ENCODE measurements at regions not wholly inside any gene's neighbourhood (a gene's known extent, or its start where the extent isn't known, plus 50 kb on each side); places are given as distances from the start of the nearest gene placed in this dataset.

DNA sequence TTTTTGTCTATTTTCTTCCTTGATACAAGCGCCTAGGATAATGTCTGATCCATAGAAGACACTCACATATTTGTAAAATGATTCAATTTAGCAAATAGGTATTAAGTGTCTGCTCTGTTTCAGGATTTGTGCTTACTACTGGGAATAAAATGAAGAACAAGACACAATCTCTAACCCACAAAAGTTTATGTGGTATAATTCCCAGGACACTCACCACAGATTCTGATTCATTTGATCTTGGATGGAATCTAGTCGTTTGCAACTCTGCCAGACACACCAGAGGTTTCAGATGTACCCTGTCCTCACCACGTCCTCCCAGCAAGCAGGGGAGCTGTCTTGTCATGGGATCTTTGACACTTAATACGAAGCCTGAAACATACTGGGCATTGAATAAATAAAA, 208.3 kb downstream of the LRIG3 start:
- TF ChIP-seq, protein P1, sequence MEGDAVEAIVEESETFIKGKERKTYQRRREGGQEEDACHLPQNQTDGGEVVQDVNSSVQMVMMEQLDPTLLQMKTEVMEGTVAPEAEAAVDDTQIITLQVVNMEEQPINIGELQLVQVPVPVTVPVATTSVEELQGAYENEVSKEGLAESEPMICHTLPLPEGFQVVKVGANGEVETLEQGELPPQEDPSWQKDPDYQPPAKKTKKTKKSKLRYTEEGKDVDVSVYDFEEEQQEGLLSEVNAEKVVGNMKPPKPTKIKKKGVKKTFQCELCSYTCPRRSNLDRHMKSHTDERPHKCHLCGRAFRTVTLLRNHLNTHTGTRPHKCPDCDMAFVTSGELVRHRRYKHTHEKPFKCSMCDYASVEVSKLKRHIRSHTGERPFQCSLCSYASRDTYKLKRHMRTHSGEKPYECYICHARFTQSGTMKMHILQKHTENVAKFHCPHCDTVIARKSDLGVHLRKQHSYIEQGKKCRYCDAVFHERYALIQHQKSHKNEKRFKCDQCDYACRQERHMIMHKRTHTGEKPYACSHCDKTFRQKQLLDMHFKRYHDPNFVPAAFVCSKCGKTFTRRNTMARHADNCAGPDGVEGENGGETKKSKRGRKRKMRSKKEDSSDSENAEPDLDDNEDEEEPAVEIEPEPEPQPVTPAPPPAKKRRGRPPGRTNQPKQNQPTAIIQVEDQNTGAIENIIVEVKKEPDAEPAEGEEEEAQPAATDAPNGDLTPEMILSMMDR (IDR thresholded peaks at IDR 0.05) = no peak
- Mint-ChIP-seq H3K4me1 (ENCODE audit: unreplicated experiment) (peaks cover 26% of the 10 kb centered on the region), H3K36me3 (ENCODE audit: unreplicated experiment) (peaks cover 13% of the 10 kb centered on the region), H3K27me3 (ENCODE audit: unreplicated experiment) (no peaks in the 10 kb centered on the region), H3K27ac (ENCODE audit: unreplicated experiment) (peak overlapping the region; percentile 83), H3K9me3 (ENCODE audit: unreplicated experiment) (peaks cover 28% of the 10 kb centered on the region), H3K4me3 (ENCODE audit: unreplicated experiment) (no peak overlapping the region)
- no peak for DNase-seq (ENCODE audit: extremely low spot score, unreplicated experiment)

DNA sequence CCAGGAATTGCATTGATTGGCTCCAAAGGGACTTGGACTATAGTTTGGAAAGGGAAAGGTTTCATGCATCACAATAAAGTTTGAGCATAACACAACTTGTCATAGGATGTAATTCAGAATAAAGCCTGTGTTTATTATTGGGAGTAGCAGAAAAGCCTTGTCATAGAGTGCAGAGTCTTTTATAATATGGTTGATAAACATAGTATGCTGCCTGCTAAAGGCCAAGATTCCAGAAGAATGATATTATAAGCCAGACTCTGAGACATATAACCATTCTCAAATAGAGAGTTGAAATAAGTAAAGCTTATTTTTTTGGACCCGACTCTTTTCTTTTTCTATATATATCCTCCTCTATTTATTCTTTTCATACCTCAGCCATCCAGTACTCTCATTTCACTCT, 207.3 kb downstream of the LRIG3 start:
- no peak overlapping the region for H3K4me3 Mint-ChIP-seq (ENCODE audit: unreplicated experiment)
- TF ChIP-seq, protein P1 (IDR thresholded peaks at IDR 0.05) = no peak
- H3K27me3 Mint-ChIP-seq (ENCODE audit: unreplicated experiment) = no peaks in the 10 kb centered on the region
- no peak for DNase-seq (ENCODE audit: extremely low spot score, unreplicated experiment)
- H3K4me1 Mint-ChIP-seq (ENCODE audit: unreplicated experiment) = peaks cover 26% of the 10 kb centered on the region
- peaks cover 19% of the 10 kb centered on the region for H3K9me3 Mint-ChIP-seq (ENCODE audit: unreplicated experiment)
- peak overlapping the region; percentile 83 for H3K27ac Mint-ChIP-seq (ENCODE audit: unreplicated experiment)
- H3K36me3 Mint-ChIP-seq (ENCODE audit: unreplicated experiment) = peaks cover 4% of the 10 kb centered on the region

DNA sequence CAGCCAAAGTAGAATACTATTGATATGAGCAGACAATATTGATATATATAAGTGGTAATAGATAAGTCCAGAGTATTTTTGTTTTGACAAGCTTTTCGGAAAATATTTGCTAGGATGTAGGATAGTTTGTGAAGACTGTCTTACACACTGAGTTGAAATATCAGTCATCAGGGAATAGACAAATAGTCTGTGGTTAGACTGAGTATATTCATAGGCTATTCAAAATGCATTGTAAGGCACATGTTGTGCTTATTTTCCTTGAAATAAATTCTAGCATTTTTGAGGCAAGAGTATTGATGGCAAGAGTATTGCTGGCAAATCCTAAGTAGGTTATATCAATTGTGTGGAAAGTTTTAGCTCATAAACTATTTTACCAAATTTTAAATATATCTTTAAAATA, 201.1 kb downstream of the LRIG3 start:
- peaks cover 12% of the 10 kb centered on the region for H3K9me3 Mint-ChIP-seq (ENCODE audit: unreplicated experiment)

DNA sequence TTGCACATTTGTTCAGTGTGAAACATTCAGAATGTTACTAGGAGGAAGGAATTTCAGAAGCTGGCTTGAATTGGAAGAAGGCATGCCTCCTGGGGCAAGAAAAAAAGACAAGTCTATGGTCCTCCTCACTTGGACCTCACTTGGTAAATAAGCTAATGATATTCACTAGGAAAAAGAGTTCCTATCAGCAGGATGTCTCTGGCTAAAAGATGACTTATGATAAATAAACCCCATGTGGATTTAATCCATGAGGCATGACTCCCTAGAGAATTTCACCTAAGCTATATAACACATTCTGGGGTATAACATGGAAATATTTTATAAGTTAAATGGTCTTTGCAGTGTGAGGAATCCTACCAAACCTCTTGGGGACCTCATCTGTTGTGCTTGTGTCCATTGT, 199.9 kb downstream of the LRIG3 start:
- Mint-ChIP-seq H3K9me3 (ENCODE audit: unreplicated experiment) (peaks cover 9% of the 10 kb centered on the region), H3K4me3 (ENCODE audit: unreplicated experiment) (no peak overlapping the region), H3K27me3 (ENCODE audit: unreplicated experiment) (no peaks in the 10 kb centered on the region), H3K4me1 (ENCODE audit: unreplicated experiment) (peaks cover 25% of the 10 kb centered on the region), H3K36me3 (ENCODE audit: unreplicated experiment) (peaks cover 5% of the 10 kb centered on the region), H3K27ac (ENCODE audit: unreplicated experiment) (peak overlapping the region; percentile 59)
- DNase-seq (ENCODE audit: extremely low spot score, unreplicated experiment) = no peak
- TF ChIP-seq, protein P1 (IDR thresholded peaks at IDR 0.05) = no peak

More for the DNA sequence above, 201.1 kb downstream of the LRIG3 start:
- TF ChIP-seq, protein P1 (IDR thresholded peaks at IDR 0.05) = no peak
- Mint-ChIP-seq H3K4me1 (ENCODE audit: unreplicated experiment) (peaks cover 25% of the 10 kb centered on the region), H3K36me3 (ENCODE audit: unreplicated experiment) (peaks cover 2% of the 10 kb centered on the region), H3K27ac (ENCODE audit: unreplicated experiment) (no peak overlapping the region), H3K27me3 (ENCODE audit: unreplicated experiment) (no peaks in the 10 kb centered on the region), H3K4me3 (ENCODE audit: unreplicated experiment) (no peak overlapping the region)
- no peak for DNase-seq (ENCODE audit: extremely low spot score, unreplicated experiment)

GRCh38 chr12:58725400-58726105, 194.8 kb downstream of the LRIG3 start:
- TF ChIP-seq, protein P1 (IDR thresholded peaks at IDR 0.05) = no peak
- Mint-ChIP-seq H3K27ac (ENCODE audit: unreplicated experiment) (no peak overlapping the region), H3K36me3 (ENCODE audit: unreplicated experiment) (peaks cover 3% of the 10 kb centered on the region), H3K27me3 (ENCODE audit: unreplicated experiment) (no peaks in the 10 kb centered on the region), H3K4me1 (ENCODE audit: unreplicated experiment) (peaks cover 32% of the 10 kb centered on the region), H3K9me3 (ENCODE audit: unreplicated experiment) (peaks cover 4% of the 10 kb centered on the region), H3K4me3 (ENCODE audit: unreplicated experiment) (no peak overlapping the region)
- DNase-seq (ENCODE audit: extremely low spot score, unreplicated experiment) = no peak

Measured in osteocyte (in vitro differentiated cells).